H1 (cell line): ENCODE measurements at regions not wholly inside any gene's neighbourhood (a gene's known extent, or its start where the extent isn't known, plus 50 kb on each side); places are given as distances from the start of the nearest gene placed in this dataset.
"Not testable (repeated sequence)": the region's sequence is repeated elsewhere in the genome, so short reads cannot be mapped to it uniquely, and the experiment has no call there.

Source experiments
- CTCF ChIA-PET: fragments of 300-600 bp; sonication (Branson Sonifier 250); formaldehyde crosslinking; loops from one replicate; lab custom pipeline; 2021; ENCODE audit not compliant: partially characterized antibody; lab: Charles Lee
- POLR2A ChIA-PET: fragments of 300-600 bp; sonication (Branson Sonifier 250); formaldehyde crosslinking; loops from one replicate; lab custom pipeline; 2021; ENCODE audit warnings: inconsistent platforms; ENCODE audit not compliant: partially characterized antibody; lab: Charles Lee
- DNase-seq, 2 experiments: peaks; one replicate each; pipeline versions ENCODE4 v3.0.0 to v3.0.0-alpha.2; 2010 to 2022; ENCODE audit warnings: low spot score in 2 of 2, low read depth in 1 of 2, mixed read lengths in 1 of 2
- FAIRE-seq: peaks from 2 replicates; lab custom pipeline; 2011; peaks lifted over from hg19 to GRCh38; lab: Jason Lieb, UNC
- H2AFZ ChIP-seq: 2 replicates; pipeline ENCODE4 v1.8.1; 2012; ENCODE audit warnings: low read length, inconsistent platforms
- H2AK5ac ChIP-seq: 2 replicates; pipeline ENCODE4 v1.6.1; 2013; ENCODE audit warnings: low read depth, low read length
- H2BK120ac ChIP-seq: replicated peaks from 2 replicates; pipeline ENCODE3; 2013; ENCODE audit warnings: low read depth, low read length, inconsistent platforms
- H2BK12ac ChIP-seq: 2 replicates; pipeline ENCODE4 v1.6.1; 2013; ENCODE audit warnings: low read depth, low read length
- H2BK15ac ChIP-seq: 2 replicates; pipeline ENCODE4 v1.6.1; 2013; ENCODE audit warnings: low read length
- H2BK20ac ChIP-seq: 2 replicates; pipeline ENCODE4 v1.6.1; 2013; ENCODE audit warnings: low read length
- H2BK5ac ChIP-seq: 2 replicates; pipeline ENCODE4 v1.6.1; 2013; ENCODE audit warnings: low read depth, low read length
- H3K14ac ChIP-seq: 2 replicates; pipeline ENCODE4 v1.6.1; 2013; ENCODE audit warnings: inconsistent platforms; ENCODE audit not compliant: insufficient read length
- H3K18ac ChIP-seq: 2 replicates; pipeline ENCODE4 v1.6.1; 2013; ENCODE audit warnings: low read length; ENCODE audit errors: extremely low read depth
- H3K23ac ChIP-seq: 2 replicates; pipeline ENCODE4 v1.6.1; 2013; ENCODE audit warnings: inconsistent platforms; ENCODE audit not compliant: insufficient read length
- H3K23me2 ChIP-seq: 2 replicates; pipeline ENCODE4 v1.6.1; 2013; ENCODE audit warnings: low read depth, low read length
- H3K27ac ChIP-seq: 2 replicates; pipeline ENCODE4 v1.6.1; 2011; ENCODE audit warnings: low read depth, low read length, inconsistent platforms
- H3K27me3 ChIP-seq, 4 experiments: replicated peaks in 1 of 4; 1 replicate in 1 of 4; 2 replicates in 3 of 4; pipeline versions ENCODE4 v1.6.1 to v1.8.1; 2011 to 2013; ENCODE audit warnings: low read length in 3 of 4, mild to moderate bottlenecking in 3 of 4, inconsistent platforms in 2 of 4, mixed read lengths in 2 of 4, moderate library complexity in 1 of 4; ENCODE audit not compliant: control insufficient read depth in 3 of 4, insufficient read depth in 3 of 4; ENCODE audit errors: extremely low read depth in 1 of 4
- H3K36me3 ChIP-seq, 4 experiments: 2 replicates each; pipeline versions ENCODE4 v1.6.1 to v1.8.1; 2011 to 2013; ENCODE audit warnings: mild to moderate bottlenecking in 4 of 4, low read length in 3 of 4, moderate library complexity in 2 of 4, control low read depth in 1 of 4, inconsistent platforms in 1 of 4; ENCODE audit not compliant: insufficient read depth in 4 of 4, control insufficient read depth in 2 of 4
- H3K4ac ChIP-seq: replicated peaks from 2 replicates; pipeline ENCODE3; 2013; ENCODE audit warnings: low read length, low read depth, mixed read lengths, inconsistent platforms; ENCODE audit not compliant: insufficient read length
- H3K4me1 ChIP-seq, 4 experiments: replicated peaks in 1 of 4; 1 replicate in 1 of 4; 2 replicates in 3 of 4; pipeline versions ENCODE4 v1.6.1 to v1.8.1; 2011 to 2013; ENCODE audit warnings: low read length in 3 of 4, inconsistent platforms in 2 of 4, mixed read lengths in 1 of 4; ENCODE audit not compliant: insufficient read depth in 4 of 4, control insufficient read depth in 3 of 4
- H3K4me2 ChIP-seq, 2 experiments: 2 replicates each; pipeline versions ENCODE4 v1.6.1 to v1.8.1; 2011 to 2013; ENCODE audit warnings: low read depth in 2 of 2, low read length in 2 of 2, control low read depth in 1 of 2, inconsistent platforms in 1 of 2, mild to moderate bottlenecking in 1 of 2; ENCODE audit not compliant: insufficient read depth in 1 of 2
- H3K4me3 ChIP-seq, 4 experiments: fragments of 200-600, 300-600 bp in 1 of 4; sonication (generic), shearing (Covaris generic), sonication (Bioruptor Twin) in 1 of 4; 2 replicates each; pipeline versions ENCODE4 v1.5.1 to v1.8.1; 2011 to 2016; ENCODE audit warnings: low read length in 4 of 4, low read depth in 3 of 4, control low read depth in 2 of 4, inconsistent platforms in 2 of 4, mild to moderate bottlenecking in 2 of 4, mixed read lengths in 1 of 4, moderate library complexity in 1 of 4; ENCODE audit not compliant: insufficient read depth in 2 of 4; ENCODE audit errors: extremely low read depth in 1 of 4
- H3K56ac ChIP-seq: replicated peaks from 2 replicates; pipeline ENCODE3; 2013; ENCODE audit warnings: low read depth, mild to moderate bottlenecking, mixed read lengths, low read length, inconsistent platforms; ENCODE audit not compliant: insufficient read length
- H3K79me1 ChIP-seq: 2 replicates; pipeline ENCODE4 v1.6.1; 2013; ENCODE audit warnings: low read depth, low read length, control low read depth
- H3K79me2 ChIP-seq, 2 experiments: 2 replicates each; pipeline versions ENCODE4 v1.6.1 to v1.8.1; 2012 to 2013; ENCODE audit warnings: low read length in 2 of 2, mild to moderate bottlenecking in 2 of 2, inconsistent platforms in 1 of 2; ENCODE audit not compliant: insufficient read depth in 2 of 2, control insufficient read depth in 1 of 2
- H3K9ac ChIP-seq, 4 experiments: replicated peaks in 1 of 4; 1 replicate in 1 of 4; 2 replicates in 3 of 4; pipeline versions ENCODE4 v1.6.1 to v1.8.1; 2011 to 2013; ENCODE audit warnings: low read depth in 3 of 4, low read length in 3 of 4, control low read depth in 2 of 4, mild to moderate bottlenecking in 2 of 4, moderate library complexity in 2 of 4, inconsistent platforms in 1 of 4; ENCODE audit errors: extremely low read depth in 1 of 4
- H3K9me3 ChIP-seq, 2 experiments: 2 replicates each; pipeline versions ENCODE4 v1.6.1 to v1.8.1; 2012 to 2013; ENCODE audit warnings: mild to moderate bottlenecking in 2 of 2, moderate library complexity in 2 of 2, control low read depth in 1 of 2, inconsistent platforms in 1 of 2, low read depth in 1 of 2, low read length in 1 of 2, mixed read lengths in 1 of 2; ENCODE audit not compliant: insufficient read depth in 2 of 2
- H4K20me1 ChIP-seq, 2 experiments: replicated peaks in 1 of 2; 2 replicates each; pipeline versions ENCODE3 to v1.8.1; 2011 to 2013; ENCODE audit warnings: inconsistent platforms in 2 of 2, low read length in 2 of 2, mild to moderate bottlenecking in 1 of 2; ENCODE audit not compliant: insufficient read depth in 2 of 2, control insufficient read depth in 1 of 2
- H4K5ac ChIP-seq: 2 replicates; pipeline ENCODE4 v1.6.1; 2013; ENCODE audit warnings: low read length, low read depth, mixed read lengths, inconsistent platforms; ENCODE audit not compliant: insufficient read length
- H4K8ac ChIP-seq: 2 replicates; pipeline ENCODE4 v1.8.0; 2013; ENCODE audit warnings: mild to moderate bottlenecking, moderate library complexity, low read length, inconsistent platforms; ENCODE audit not compliant: insufficient read depth; ENCODE audit errors: extremely low read depth
- H4K91ac ChIP-seq: replicated peaks from 2 replicates; pipeline ENCODE3; 2013; ENCODE audit warnings: low read length, mixed read lengths, inconsistent platforms; ENCODE audit not compliant: insufficient read length
- ASH2L ChIP-seq: fragments of 200-600, 300-600 bp; sonication (generic); IDR thresholded peaks from one replicate; pipeline ENCODE4 v1.7.1; 2017; ENCODE audit warnings: low read length
- KDM4A ChIP-seq: IDR thresholded peaks from one replicate; pipeline ENCODE4 v1.7.1; 2012; ENCODE audit warnings: low read depth, mild to moderate bottlenecking, moderate library complexity, low read length, inconsistent platforms; ENCODE audit not compliant: severe bottlenecking
- POLR2A ChIP-seq, 2 experiments: IDR thresholded peaks; 1 replicate in 1 of 2; 2 replicates in 1 of 2; pipeline ENCODE4 v1.6.1; 2011; ENCODE audit warnings: low read depth in 2 of 2, low read length in 2 of 2, mild to moderate bottlenecking in 2 of 2; ENCODE audit errors: control extremely low read depth in 1 of 2
- SIN3A ChIP-seq, 2 experiments: IDR thresholded peaks in 1 of 2; conservative IDR thresholded peaks in 1 of 2; 2 replicates each; pipeline ENCODE4 v1.6.1; 2011 to 2012; ENCODE audit warnings: low read length in 2 of 2, improper control_type of control experiment in 1 of 2, low read depth in 1 of 2, mild to moderate bottlenecking in 1 of 2
- TAF1 ChIP-seq: IDR thresholded peaks from 2 replicates; pipeline ENCODE4 v1.6.1; 2011; ENCODE audit warnings: mild to moderate bottlenecking, low read depth, low read length
- TBP ChIP-seq: IDR thresholded peaks from 2 replicates; pipeline ENCODE4 v1.6.1; 2011; ENCODE audit warnings: low read depth, low read length, improper control_type of control experiment
- WGBS, 2 experiments: shearing (Covaris generic) in 1 of 2; methylation state at CpG; one replicate each; pipeline versions ENCODE4 v1.1.6 to v1.1.7; 2013 to 2015; ENCODE audit warnings: low lambda C conversion rate in 2 of 2, mixed read lengths in 2 of 2, inconsistent platforms in 1 of 2, low coverage in 1 of 2, missing lambda C conversion rate in 1 of 2; ENCODE audit not compliant: insufficient replicate concordance in 2 of 2, insufficient coverage in 1 of 2, insufficient read length in 1 of 2; ENCODE audit errors: extremely low coverage in 1 of 2, missing lambda C conversion rate in 1 of 2; 5-methylcytosine and 5-hydroxymethylcytosine counted together

GRCh38 chr6:26754801-26755200 lies 95.3 kb upstream of the ZNF322 start:
- WGBS, 2 experiments: 1% methylated on average over 19 of the region's 20 CpGs; no CpG with 5 or more reads in 1 of the 2 experiments
- H2BK12ac ChIP-seq, H4K91ac ChIP-seq, H4K5ac ChIP-seq, H3K79me2 ChIP-seq, H2BK20ac ChIP-seq, H3K9ac ChIP-seq, H3K79me1 ChIP-seq, H3K14ac ChIP-seq, H2BK5ac ChIP-seq, H2AK5ac ChIP-seq: not testable (repeated sequence)
- H3K4me2 ChIP-seq: peak overlapping the region; percentile 71 to 94
- TF ChIP-seq POLR2A (IDR thresholded peaks at IDR 0.05; ENCODE audit: control extremely low read depth in 1 of 2, low read depth in 2 of 2, low read length in 2 of 2) (peak in 1 of 2 experiments; percentile 51; a peak in 1 of 3 replicates), TBP (peak; percentile 87), SIN3A (conservative IDR thresholded peaks at IDR 0.05 in 1 of 2, IDR thresholded peaks at IDR 0.05 in 1 of 2; ENCODE audit: low read depth in 1 of 2, low read length in 2 of 2) (0 out of 4 replicates have a peak, but pooled peaks of 1 of the 2 experiments have one; percentile 5), KDM4A (peak; percentile 56), TAF1 (peak; percentile 71), ASH2L (peak; percentile 46)
- TF ChIP-seq, all 59 proteins: peak for 6; not testable (repeated sequence) for 53
- not testable (repeated sequence) for H2AFZ ChIP-seq, H3K23ac ChIP-seq, H3K4ac ChIP-seq, H2BK15ac ChIP-seq, H3K23me2 ChIP-seq, H2BK120ac ChIP-seq, FAIRE-seq, H3K9me3 ChIP-seq, H4K8ac ChIP-seq, H3K4me1 ChIP-seq, H3K36me3 ChIP-seq, H3K27ac ChIP-seq, H3K56ac ChIP-seq, H4K20me1 ChIP-seq, H3K18ac ChIP-seq
- H3K27me3 ChIP-seq: peaks cover 8 to 26% (median 18%) of the 10 kb centered on the region in 4 experiments; a peak in 6 of 7 replicates
- CTCF ChIA-PET: interaction anchor here (0.7 kb wide), 1 partner anchor 207 kb away, joined by 3 read pairs; no protein-coding TSS in a partner anchor
- POLR2A ChIA-PET: interaction anchor here (0.7 to 1.8 kb wide), 5 partner anchors 12 to 485 kb away, joined by 3 to 9 read pairs (median 5); partner anchors contain the start of gene HMGN4
- DNase-seq: peak in 1 of 2 experiments; percentile 82
- peak overlapping the region; percentile 60 to 81 (median 71) for H3K4me3 ChIP-seq
